ENCODE measurements at regions not wholly inside any gene's neighbourhood (a gene's known extent, or its start where the extent isn't known, plus 50 kb on each side); places are given as distances from the start of the nearest gene placed in this dataset.
"Not testable (repeated sequence)": the region's sequence is repeated elsewhere in the genome, so short reads cannot be mapped to it uniquely, and the experiment has no call there.

- no peak for DNase-seq
- ATAC-seq = no peak
- Mint-ChIP-seq H3K4me1 (ENCODE audit: low read depth) (no peaks in the 10 kb centered on the region), H3K36me3 (ENCODE audit: insufficient read depth) (no peaks in the 10 kb centered on the region), H3K27me3 (ENCODE audit: low read depth) (no peaks in the 10 kb centered on the region), H3K9me3 (peaks cover 16% of the 10 kb centered on the region), H3K4me3 (no peak overlapping the region)
Measured at GRCh38 chr7:119999738-120000475, 273.1 kb upstream of the KCND2 start.

- Mint-ChIP-seq H3K4me3 (no peak overlapping the region), H3K36me3 (ENCODE audit: insufficient read depth) (no peaks in the 10 kb centered on the region), H3K4me1 (ENCODE audit: low read depth) (no peaks in the 10 kb centered on the region)
Measured at GRCh38 chr7:120005720-120006119, 267.3 kb upstream of the KCND2 start.

DNA sequence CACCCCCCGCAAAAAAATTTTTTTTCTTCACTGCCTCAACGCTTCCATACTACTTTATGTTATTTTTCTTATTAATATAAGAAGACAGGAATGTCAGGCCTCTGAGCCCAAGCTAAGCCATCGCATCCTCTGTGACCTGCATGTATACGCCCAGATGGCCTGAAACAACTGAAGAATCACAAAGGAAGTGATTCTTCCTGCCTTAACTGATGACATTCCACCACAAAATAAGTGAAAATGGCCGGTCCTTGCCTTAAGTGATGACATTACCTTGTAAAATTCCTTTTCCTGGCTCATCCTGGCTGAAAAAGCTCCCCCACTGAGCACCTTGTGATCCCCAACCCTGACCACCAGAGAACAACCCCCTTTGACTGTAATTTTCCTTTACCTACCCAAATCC, 258.7 kb upstream of the KCND2 start:
- not testable (repeated sequence) for H3K9me3 Mint-ChIP-seq; H3K27me3 Mint-ChIP-seq (ENCODE audit: low read depth); H3K4me1 Mint-ChIP-seq (ENCODE audit: low read depth); H3K36me3 Mint-ChIP-seq (ENCODE audit: insufficient read depth); DNase-seq; ATAC-seq; H3K4me3 Mint-ChIP-seq

More at GRCh38 chr7:120005720-120006119, 267.3 kb upstream of the KCND2 start:
- peaks cover 21% of the 10 kb centered on the region for H3K9me3 Mint-ChIP-seq
- DNase-seq = no peak
- no peaks in the 10 kb centered on the region for H3K27me3 Mint-ChIP-seq (ENCODE audit: low read depth)
- no peak for ATAC-seq

GRCh38 chr7:120014925-120015465, 258.0 kb upstream of the KCND2 start:
- Mint-ChIP-seq H3K9me3 (peaks cover 7% of the 10 kb centered on the region), H3K4me1 (ENCODE audit: low read depth) (no peaks in the 10 kb centered on the region), H3K4me3 (no peak overlapping the region), H3K36me3 (ENCODE audit: insufficient read depth) (no peaks in the 10 kb centered on the region), H3K27me3 (ENCODE audit: low read depth) (no peaks in the 10 kb centered on the region)
- DNase-seq (no peak), ATAC-seq (no peak)

DNA sequence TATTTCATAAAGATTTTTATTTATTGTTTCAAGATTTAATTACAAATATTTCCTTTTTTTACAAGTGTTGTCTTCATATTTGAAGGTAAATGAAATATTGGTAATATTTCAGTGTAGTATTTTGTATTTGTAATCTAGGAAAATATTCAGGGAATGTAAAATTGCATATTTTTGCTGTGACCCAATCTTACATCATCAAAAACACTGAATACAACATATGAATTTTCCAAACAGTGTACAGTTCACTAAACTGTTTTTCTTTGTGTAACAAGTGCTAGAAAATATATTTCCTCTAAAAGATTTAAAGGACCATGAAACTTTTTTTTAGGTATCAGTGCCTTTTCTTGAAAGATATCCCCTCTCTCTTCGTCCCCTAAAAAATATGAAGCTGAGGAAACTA, 251.9 kb upstream of the KCND2 start:
- no peaks in the 10 kb centered on the region for H3K4me1 Mint-ChIP-seq (ENCODE audit: low read depth)
- no peak for DNase-seq
- ATAC-seq = no peak

DNA sequence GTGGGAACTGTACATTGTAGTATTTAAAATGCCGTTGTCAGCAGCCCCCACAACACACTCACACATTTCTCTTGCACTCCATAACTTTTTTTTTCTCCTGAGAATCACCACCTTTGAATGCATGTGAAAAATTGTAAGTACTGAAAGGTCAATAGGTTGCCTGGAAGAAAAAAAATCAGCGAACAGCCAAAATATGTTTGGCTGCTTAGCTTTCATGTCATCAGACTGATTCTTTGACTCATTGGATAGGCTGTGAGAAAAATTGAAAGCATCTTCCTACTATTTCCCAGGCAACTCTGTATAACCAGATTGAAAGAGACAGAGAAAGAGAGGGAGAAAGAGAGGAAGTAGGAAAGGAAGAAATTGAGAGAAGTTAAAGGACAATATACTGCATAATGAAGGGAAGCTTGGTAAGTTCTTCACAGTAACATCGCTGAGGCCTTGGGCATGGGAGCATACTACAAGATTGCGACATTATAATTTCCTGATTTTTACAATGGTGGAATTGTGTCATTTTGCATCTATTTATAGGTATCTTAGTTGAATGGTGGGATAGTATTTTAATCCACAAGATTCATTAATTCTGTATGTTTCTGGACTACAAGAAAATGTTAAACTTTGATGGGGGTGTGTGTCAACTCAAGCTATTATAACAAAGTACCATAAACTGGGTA, 249.3 kb upstream of the KCND2 start:
- ATAC-seq (no peak), DNase-seq (no peak)
- Mint-ChIP-seq H3K4me1 (ENCODE audit: low read depth) (no peaks in the 10 kb centered on the region), H3K36me3 (ENCODE audit: insufficient read depth) (no peaks in the 10 kb centered on the region), H3K27me3 (ENCODE audit: low read depth) (no peaks in the 10 kb centered on the region), H3K4me3 (no peak overlapping the region), H3K9me3 (no peaks in the 10 kb centered on the region)

More for the DNA sequence above, 251.9 kb upstream of the KCND2 start:
- Mint-ChIP-seq H3K9me3 (no peaks in the 10 kb centered on the region), H3K36me3 (ENCODE audit: insufficient read depth) (no peaks in the 10 kb centered on the region), H3K27me3 (ENCODE audit: low read depth) (no peaks in the 10 kb centered on the region), H3K4me3 (no peak overlapping the region)

- ATAC-seq (no peak), DNase-seq (no peak)
- Mint-ChIP-seq H3K4me1 (ENCODE audit: low read depth) (no peaks in the 10 kb centered on the region), H3K9me3 (no peaks in the 10 kb centered on the region), H3K27me3 (ENCODE audit: low read depth) (no peaks in the 10 kb centered on the region), H3K36me3 (ENCODE audit: insufficient read depth) (no peaks in the 10 kb centered on the region), H3K4me3 (no peak overlapping the region)
Measured at GRCh38 chr7:120028636-120029035, 244.3 kb upstream of the KCND2 start.

GRCh38 chr7:120030876-120031275, 242.1 kb upstream of the KCND2 start:
- no peak for DNase-seq
- Mint-ChIP-seq H3K9me3 (peaks cover 5% of the 10 kb centered on the region), H3K4me1 (ENCODE audit: low read depth) (no peaks in the 10 kb centered on the region), H3K27me3 (ENCODE audit: low read depth) (no peaks in the 10 kb centered on the region), H3K36me3 (ENCODE audit: insufficient read depth) (no peaks in the 10 kb centered on the region), H3K4me3 (no peak overlapping the region)
- ATAC-seq = no peak

DNA sequence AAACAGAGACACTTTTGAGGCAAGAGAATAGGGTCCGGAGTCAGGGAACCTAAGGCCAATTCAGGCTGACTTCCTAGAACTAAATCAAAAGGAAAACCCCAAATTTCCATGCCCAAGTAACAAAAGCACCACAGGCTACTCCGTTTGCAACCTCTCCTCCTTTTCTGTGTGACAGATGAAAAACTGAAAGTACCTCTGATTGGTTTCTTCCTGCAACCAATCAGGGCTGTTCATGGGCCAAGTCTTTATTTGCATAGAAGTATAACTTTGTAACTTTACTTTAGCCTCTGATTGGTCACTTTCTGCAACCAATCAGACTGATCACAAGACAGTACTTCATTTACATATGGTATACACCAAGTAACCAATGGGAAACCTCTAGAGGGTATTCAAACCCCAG, 239.9 kb upstream of the KCND2 start:
- DNase-seq (no peak), ATAC-seq (no peak)
- no peaks in the 10 kb centered on the region for H3K4me1 Mint-ChIP-seq (ENCODE audit: low read depth)
- H3K4me3 Mint-ChIP-seq = no peak overlapping the region
- no peaks in the 10 kb centered on the region for H3K36me3 Mint-ChIP-seq (ENCODE audit: insufficient read depth)
- no peaks in the 10 kb centered on the region for H3K27me3 Mint-ChIP-seq (ENCODE audit: low read depth)
- peaks cover 14% of the 10 kb centered on the region for H3K9me3 Mint-ChIP-seq

DNA sequence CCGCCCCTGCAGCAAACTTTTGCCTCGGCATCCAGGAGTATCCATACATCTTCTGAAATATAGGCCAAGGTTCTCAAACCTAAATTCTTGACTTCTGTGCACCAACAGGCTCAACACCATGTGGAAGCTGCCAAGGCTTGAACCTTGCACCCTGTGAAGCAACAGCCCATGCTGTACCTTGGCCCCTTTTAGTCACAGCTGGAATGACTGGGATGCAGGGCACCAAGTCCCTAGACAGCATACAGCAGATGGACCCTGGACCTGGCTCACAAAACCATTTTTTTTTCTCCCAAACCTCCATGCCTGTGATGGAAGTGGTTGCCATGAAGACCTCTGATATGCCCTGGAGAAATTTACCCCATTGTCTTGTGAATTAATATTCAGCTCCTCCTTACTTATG, 233.8 kb upstream of the KCND2 start:
- Mint-ChIP-seq H3K36me3 (ENCODE audit: insufficient read depth) (no peaks in the 10 kb centered on the region), H3K4me3 (no peak overlapping the region), H3K27me3 (ENCODE audit: low read depth) (no peaks in the 10 kb centered on the region), H3K4me1 (ENCODE audit: low read depth) (no peaks in the 10 kb centered on the region), H3K9me3 (peaks cover 41% of the 10 kb centered on the region)
- no peak for DNase-seq
- no peak for ATAC-seq

DNA sequence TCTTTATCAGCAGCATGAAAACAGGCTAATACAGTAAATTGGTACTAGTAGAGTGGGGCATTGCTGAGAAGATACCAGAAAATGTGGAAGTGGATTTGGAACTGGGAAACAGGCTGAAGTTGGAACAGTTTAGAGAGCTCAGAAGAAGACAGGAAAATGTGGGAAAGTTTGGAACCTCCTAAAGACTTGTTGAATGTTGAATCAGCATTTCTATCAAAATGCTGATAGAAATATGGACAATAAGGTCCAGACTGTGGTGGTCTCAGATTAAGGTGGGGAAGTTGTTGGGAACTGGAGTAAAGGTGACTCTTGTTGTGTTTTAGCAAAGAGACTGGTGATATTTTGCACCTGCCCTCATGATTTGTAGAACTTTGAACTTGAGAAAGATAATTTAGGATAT, 231.2 kb upstream of the KCND2 start:
- H3K4me3 Mint-ChIP-seq = no peak overlapping the region
- DNase-seq (no peak), ATAC-seq (no peak)
- H3K27me3 Mint-ChIP-seq (ENCODE audit: low read depth) = no peaks in the 10 kb centered on the region
- peaks cover 42% of the 10 kb centered on the region for H3K9me3 Mint-ChIP-seq
- no peaks in the 10 kb centered on the region for H3K4me1 Mint-ChIP-seq (ENCODE audit: low read depth)
- no peaks in the 10 kb centered on the region for H3K36me3 Mint-ChIP-seq (ENCODE audit: insufficient read depth)

GRCh38 chr7:120043250-120043649, 229.7 kb upstream of the KCND2 start:
- DNase-seq (no peak), ATAC-seq (no peak)
- Mint-ChIP-seq H3K27me3 (ENCODE audit: low read depth) (no peaks in the 10 kb centered on the region), H3K36me3 (ENCODE audit: insufficient read depth) (no peaks in the 10 kb centered on the region), H3K9me3 (peaks cover 35% of the 10 kb centered on the region), H3K4me3 (no peak overlapping the region), H3K4me1 (ENCODE audit: low read depth) (no peaks in the 10 kb centered on the region)

- no peak for DNase-seq
- Mint-ChIP-seq H3K9me3 (no peaks in the 10 kb centered on the region), H3K36me3 (ENCODE audit: insufficient read depth) (no peaks in the 10 kb centered on the region), H3K4me1 (ENCODE audit: low read depth) (no peaks in the 10 kb centered on the region), H3K4me3 (no peak overlapping the region), H3K27me3 (ENCODE audit: low read depth) (no peaks in the 10 kb centered on the region)
- no peak for ATAC-seq
Measured at GRCh38 chr7:120052884-120053382, 220.0 kb upstream of the KCND2 start.

DNA sequence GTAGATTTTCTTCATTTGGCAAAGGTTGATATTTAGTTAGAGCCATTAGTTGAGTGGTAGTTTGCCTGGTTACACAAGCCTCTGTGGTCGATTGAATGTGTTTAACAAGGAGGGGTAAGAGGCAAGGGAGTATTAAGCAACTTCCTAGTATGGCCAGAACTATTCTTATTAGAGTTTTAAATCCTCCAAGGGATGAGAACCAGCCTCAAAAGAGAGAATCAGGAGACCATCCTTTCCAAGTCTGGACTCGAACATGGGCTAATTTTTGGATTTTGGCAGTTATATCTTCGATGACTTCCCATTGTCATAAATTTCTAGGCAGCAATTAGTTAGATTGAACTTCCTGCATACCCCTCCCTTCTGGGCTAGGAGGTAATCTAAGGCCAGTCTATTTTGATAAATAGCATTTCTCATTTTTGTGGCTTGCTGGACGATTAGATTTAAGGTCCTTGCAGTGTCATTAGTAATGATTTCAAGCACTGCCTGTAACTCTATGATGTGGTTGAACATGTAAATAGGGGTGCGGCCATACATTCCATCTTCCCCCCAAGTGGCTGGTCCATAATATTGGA, 219.5 kb upstream of the KCND2 start:
- H3K27me3 Mint-ChIP-seq (ENCODE audit: low read depth) = no peaks in the 10 kb centered on the region
- no peaks in the 10 kb centered on the region for H3K9me3 Mint-ChIP-seq
- no peak for ATAC-seq
- no peak for DNase-seq
- H3K36me3 Mint-ChIP-seq (ENCODE audit: insufficient read depth) = no peaks in the 10 kb centered on the region
- H3K4me1 Mint-ChIP-seq (ENCODE audit: low read depth) = no peaks in the 10 kb centered on the region
- H3K4me3 Mint-ChIP-seq = no peak overlapping the region
